ENCODE measurements at regions not wholly inside any gene's neighbourhood (a gene's known extent, or its start where the extent isn't known, plus 50 kb on each side); places are given as distances from the start of the nearest gene placed in this dataset.

DNA sequence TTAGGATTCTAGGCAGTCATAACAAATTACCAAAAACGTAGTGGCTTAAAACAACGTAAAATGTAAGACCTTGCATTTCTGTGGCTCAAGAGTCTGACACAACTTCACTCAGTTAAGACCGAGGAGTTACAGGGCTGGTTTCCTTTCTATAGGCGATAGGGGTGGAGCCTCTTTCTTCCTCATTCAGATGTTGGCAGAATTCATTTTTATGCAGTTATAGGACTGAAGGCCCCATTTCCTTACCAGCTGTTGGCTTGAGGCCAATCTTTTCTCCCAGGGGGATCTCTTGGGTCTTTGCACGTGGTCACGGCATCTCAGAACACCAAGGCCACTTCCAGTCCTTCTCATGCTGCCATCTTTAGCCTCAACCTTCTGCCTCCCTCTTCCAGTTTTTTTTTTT lies 145.2 kb downstream of the KCNJ2 start:
- H3K4me3 ChIP-seq (ENCODE audit: low read depth, low read length), result no peak overlapping the region
- in situ Hi-C loops (cut with HindIII; ENCODE audit: low sequenced_read_pairs), result no loop called here
- TF ChIP-seq, protein P1, sequence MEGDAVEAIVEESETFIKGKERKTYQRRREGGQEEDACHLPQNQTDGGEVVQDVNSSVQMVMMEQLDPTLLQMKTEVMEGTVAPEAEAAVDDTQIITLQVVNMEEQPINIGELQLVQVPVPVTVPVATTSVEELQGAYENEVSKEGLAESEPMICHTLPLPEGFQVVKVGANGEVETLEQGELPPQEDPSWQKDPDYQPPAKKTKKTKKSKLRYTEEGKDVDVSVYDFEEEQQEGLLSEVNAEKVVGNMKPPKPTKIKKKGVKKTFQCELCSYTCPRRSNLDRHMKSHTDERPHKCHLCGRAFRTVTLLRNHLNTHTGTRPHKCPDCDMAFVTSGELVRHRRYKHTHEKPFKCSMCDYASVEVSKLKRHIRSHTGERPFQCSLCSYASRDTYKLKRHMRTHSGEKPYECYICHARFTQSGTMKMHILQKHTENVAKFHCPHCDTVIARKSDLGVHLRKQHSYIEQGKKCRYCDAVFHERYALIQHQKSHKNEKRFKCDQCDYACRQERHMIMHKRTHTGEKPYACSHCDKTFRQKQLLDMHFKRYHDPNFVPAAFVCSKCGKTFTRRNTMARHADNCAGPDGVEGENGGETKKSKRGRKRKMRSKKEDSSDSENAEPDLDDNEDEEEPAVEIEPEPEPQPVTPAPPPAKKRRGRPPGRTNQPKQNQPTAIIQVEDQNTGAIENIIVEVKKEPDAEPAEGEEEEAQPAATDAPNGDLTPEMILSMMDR (IDR thresholded peaks at IDR 0.05; ENCODE audit: low read depth, low read length, missing control alignments), result no peak
- DNase-seq (ENCODE audit: low read depth), result no peak

DNA sequence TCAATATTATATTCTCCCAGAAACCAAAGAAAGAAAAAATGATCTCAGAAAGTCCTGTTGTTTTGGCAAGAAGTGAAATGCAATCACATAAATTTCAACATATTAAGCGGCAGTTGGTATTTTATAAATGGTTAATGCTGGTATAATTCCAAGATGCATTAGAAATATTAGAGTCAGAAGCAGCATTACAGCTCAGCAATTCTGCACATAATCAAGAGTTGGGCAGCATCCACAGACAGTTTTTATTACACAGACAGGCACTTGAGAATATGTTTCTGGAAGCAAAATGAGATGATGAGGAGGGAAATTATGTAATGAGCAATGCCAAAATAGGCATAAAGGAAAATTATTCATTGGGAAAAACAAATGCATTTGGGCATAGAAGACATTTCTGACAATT lies 148.1 kb downstream of the KCNJ2 start:
- no peak for DNase-seq (ENCODE audit: low read depth)
- TF ChIP-seq, protein P1 (IDR thresholded peaks at IDR 0.05; ENCODE audit: low read depth, low read length, missing control alignments), result no peak
- H3K4me3 ChIP-seq (ENCODE audit: low read depth, low read length), result no peak overlapping the region
- in situ Hi-C loops (cut with HindIII; ENCODE audit: low sequenced_read_pairs), result no loop called here

DNA sequence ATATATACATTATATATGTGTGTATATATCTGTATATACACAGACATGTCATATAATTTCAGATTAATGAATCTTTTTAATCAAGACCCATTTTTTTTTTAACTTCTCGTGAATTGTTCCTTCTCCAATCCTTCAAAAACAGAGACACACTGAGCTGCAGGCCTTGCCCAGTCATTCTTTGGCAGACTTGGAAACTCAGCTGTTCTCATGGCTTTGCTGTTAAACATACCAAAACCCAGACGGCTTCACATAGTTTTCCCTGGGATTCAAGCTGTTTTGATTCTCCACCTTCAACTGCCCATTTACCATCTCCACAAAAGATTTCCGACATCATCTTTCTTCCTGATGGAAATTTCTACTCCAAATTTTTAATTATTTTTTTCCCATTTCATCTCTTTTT lies 148.7 kb downstream of the KCNJ2 start:
- no peak for DNase-seq (ENCODE audit: low read depth)
- TF ChIP-seq, protein P1 (IDR thresholded peaks at IDR 0.05; ENCODE audit: low read depth, low read length, missing control alignments), result no peak
- H3K4me3 ChIP-seq (ENCODE audit: low read depth, low read length), result no peak overlapping the region
- in situ Hi-C loops (cut with HindIII; ENCODE audit: low sequenced_read_pairs), result no loop called here

DNA sequence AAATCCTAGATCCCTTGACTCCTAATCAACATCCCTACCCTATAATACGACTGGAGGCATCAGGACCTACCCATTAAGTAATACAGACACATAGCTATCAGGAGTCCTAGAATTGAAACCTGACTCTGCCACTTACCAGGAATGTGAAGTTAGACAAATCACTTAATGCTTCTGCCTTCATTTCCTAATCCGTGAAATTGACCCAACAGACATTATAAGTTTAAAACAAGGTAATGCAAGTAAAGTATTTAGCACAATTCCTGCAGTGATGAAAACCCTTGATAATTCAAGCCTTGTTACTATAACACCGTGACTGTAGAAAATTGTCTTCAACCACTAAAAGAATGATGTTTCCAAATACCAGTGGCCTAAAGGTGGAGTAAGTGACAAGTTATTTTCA lies 150.2 kb downstream of the KCNJ2 start:
- in situ Hi-C loops (cut with HindIII; ENCODE audit: low sequenced_read_pairs), result no loop called here
- no peak overlapping the region for H3K4me3 ChIP-seq (ENCODE audit: low read depth, low read length)
- DNase-seq (ENCODE audit: low read depth), result no peak
- TF ChIP-seq, protein P1 (IDR thresholded peaks at IDR 0.05; ENCODE audit: low read depth, low read length, missing control alignments), result no peak

DNA sequence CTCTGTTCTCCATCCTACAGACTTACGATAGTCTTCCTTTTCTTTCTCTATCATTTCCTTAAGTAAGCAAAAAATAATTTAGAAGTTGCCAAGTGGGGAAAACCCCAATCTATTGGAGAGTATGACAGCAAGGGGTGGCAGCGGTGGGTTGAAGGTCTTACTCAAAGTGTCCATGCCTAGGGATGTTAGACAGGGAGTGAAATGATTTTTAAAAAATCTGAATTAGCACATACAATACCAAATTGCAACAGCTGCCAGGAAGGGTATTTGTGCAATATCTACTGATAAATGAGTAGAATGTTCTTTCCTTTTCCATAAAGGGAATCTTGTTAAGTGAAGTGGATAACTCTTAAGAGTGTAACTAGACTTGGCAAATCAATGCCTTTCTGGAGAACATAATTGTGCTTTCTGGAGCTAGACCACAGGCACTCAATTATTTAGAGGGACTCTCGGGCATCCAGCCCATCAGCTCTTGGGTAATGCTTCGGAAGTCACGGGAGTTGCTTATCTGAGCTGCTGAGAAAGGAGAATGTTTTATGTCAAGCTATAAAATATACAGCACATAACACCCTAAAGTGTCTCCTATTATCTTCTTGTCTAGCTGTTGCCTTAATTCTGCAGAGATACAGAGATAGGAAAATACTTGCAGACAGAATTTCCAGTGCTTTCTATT lies 151.5 kb downstream of the KCNJ2 start:
- in situ Hi-C loops (cut with HindIII; ENCODE audit: low sequenced_read_pairs), result no loop called here
- TF ChIP-seq, protein P1 (IDR thresholded peaks at IDR 0.05; ENCODE audit: low read depth, low read length, missing control alignments), result no peak
- H3K4me3 ChIP-seq (ENCODE audit: low read depth, low read length), result no peak overlapping the region
- no peak for DNase-seq (ENCODE audit: low read depth)

DNA sequence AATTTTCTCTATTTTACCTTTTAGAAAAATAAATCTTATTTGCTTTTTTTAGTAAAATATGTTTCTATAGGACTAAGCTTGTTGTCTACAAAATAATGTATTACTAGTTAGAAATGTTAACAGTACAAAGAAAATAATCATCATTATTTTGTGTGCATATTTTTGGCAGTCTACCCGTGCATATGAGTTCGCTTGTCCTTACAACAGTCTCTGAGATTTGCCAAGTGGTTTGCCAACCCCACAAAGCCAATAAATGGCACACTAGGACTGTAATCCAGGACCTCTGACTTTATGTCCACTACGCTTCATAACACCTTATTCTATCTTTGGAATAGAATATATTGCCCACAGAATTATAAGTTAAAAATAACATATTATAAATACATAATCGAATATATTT lies 152.0 kb downstream of the KCNJ2 start:
- TF ChIP-seq, protein P1 (IDR thresholded peaks at IDR 0.05; ENCODE audit: low read depth, low read length, missing control alignments), result no peak
- no peak overlapping the region for H3K4me3 ChIP-seq (ENCODE audit: low read depth, low read length)
- no peak for DNase-seq (ENCODE audit: low read depth)
- in situ Hi-C loops (cut with HindIII; ENCODE audit: low sequenced_read_pairs), result no loop called here

Data from astrocyte of the cerebellum (primary cell).